Astrocyte of the cerebellum (primary cell): ENCODE measurements at regions not wholly inside any gene's neighbourhood (a gene's known extent, or its start where the extent isn't known, plus 50 kb on each side); places are given as distances from the start of the nearest gene placed in this dataset.

Experiments
- DNase-seq: peaks from one replicate; pipeline ENCODE4 v3.0.0-alpha.2; 2011; ENCODE audit warnings: low read depth
- H3K4me3 ChIP-seq: 2 replicates; pipeline ENCODE4 v1.5.1; 2011; ENCODE audit warnings: mild to moderate bottlenecking, low read depth, low read length, moderate library complexity
- in situ Hi-C: cut with HindIII; loops from 2 replicates; pipeline ENCODE4 v1.10.0; 2017; ENCODE audit warnings: low sequenced_read_pairs
- TF ChIP-seq, protein P1 (sequence below): IDR thresholded peaks from 2 replicates; pipeline ENCODE4 v1.5.1; 2012; ENCODE audit warnings: low read length, low read depth, moderate library complexity, mild to moderate bottlenecking; ENCODE audit errors: missing control alignments

GRCh38 chr9:8206720-8207119, 407.1 kb upstream of the DMAC1 start:
- TF ChIP-seq, protein P1, sequence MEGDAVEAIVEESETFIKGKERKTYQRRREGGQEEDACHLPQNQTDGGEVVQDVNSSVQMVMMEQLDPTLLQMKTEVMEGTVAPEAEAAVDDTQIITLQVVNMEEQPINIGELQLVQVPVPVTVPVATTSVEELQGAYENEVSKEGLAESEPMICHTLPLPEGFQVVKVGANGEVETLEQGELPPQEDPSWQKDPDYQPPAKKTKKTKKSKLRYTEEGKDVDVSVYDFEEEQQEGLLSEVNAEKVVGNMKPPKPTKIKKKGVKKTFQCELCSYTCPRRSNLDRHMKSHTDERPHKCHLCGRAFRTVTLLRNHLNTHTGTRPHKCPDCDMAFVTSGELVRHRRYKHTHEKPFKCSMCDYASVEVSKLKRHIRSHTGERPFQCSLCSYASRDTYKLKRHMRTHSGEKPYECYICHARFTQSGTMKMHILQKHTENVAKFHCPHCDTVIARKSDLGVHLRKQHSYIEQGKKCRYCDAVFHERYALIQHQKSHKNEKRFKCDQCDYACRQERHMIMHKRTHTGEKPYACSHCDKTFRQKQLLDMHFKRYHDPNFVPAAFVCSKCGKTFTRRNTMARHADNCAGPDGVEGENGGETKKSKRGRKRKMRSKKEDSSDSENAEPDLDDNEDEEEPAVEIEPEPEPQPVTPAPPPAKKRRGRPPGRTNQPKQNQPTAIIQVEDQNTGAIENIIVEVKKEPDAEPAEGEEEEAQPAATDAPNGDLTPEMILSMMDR, result no peak
- DNase-seq, result no peak
- in situ Hi-C loops, result no loop called here
- H3K4me3 ChIP-seq, result no peak overlapping the region

DNA sequence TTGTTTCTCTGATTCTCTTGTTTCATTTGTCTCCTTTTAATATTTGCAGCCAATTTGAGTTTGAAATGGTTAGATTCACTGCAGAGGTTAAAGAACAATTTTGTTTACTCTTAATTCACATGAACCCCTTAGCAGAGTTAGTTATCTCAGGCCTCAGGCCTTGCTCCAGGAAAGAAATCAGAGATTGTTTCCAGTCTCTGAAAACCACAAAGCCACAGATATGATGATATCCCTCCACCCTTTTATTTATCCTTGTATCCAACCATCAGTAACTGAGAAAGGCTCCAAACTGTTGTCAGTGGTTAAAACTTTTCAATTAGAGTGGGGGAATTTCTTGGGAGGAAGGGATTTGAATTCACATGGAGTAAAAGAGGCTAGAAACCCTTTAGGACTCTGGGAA, 406.0 kb upstream of the DMAC1 start:
- in situ Hi-C loops, result no loop called here
- H3K4me3 ChIP-seq, result no peak overlapping the region
- TF ChIP-seq, protein P1, result no peak
- DNase-seq, result peak; percentile 19

GRCh38 chr9:8189881-8190280, 390.3 kb upstream of the DMAC1 start:
- TF ChIP-seq, protein P1, result no peak
- in situ Hi-C loops, result no loop called here
- DNase-seq, result no peak
- H3K4me3 ChIP-seq, result no peak overlapping the region

- DNase-seq, result no peak
- TF ChIP-seq, protein P1, result no peak
- H3K4me3 ChIP-seq, result no peak overlapping the region
- in situ Hi-C loops, result no loop called here
These were observed 389.3 kb upstream of the DMAC1 start for GRCh38 chr9:8188723-8189407.

DNA sequence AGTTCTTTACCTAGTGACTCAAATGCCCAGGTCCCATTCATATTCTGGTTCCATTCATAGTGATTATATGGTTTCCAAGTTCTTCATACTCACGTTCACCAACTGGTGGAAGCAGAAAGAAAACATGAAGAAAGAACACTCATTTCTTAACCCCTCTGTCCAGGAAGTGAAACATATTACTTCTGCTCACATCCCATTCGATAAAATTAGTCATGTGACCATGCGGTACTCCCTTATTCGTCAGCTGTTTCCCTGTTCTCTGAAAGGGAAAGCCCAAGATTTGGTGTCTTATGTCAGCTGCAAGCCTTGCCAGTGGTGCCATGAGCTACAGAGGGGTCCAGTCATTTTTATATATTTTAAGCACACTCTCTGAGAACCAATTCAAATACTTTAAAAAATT, 387.0 kb upstream of the DMAC1 start:
- in situ Hi-C loops, result no loop called here
- no peak for DNase-seq
- no peak overlapping the region for H3K4me3 ChIP-seq
- TF ChIP-seq, protein P1, result no peak

GRCh38 chr9:8183618-8184017, 384.0 kb upstream of the DMAC1 start:
- TF ChIP-seq, protein P1, result no peak

More at GRCh38 chr9:8183618-8184017, 384.0 kb upstream of the DMAC1 start:
- in situ Hi-C loops, result no loop called here
- DNase-seq, result no peak
- no peak overlapping the region for H3K4me3 ChIP-seq
